A673 (cell line): ENCODE measurements at regions not wholly inside any gene's neighbourhood (a gene's known extent, or its start where the extent isn't known, plus 50 kb on each side); places are given as distances from the start of the nearest gene placed in this dataset.

Experiments used
- BruUV-seq: library from RNA; stranded (reverse); fragments of 400-500 nt; replicated peaks from 2 replicates; lab custom pipeline; 2021; lab: Mats Ljungman, UMichigan
- CTCF ChIA-PET: fragments of 300-600 bp; sonication (Branson Sonifier 250); formaldehyde crosslinking; loops from one replicate; lab custom pipeline; 2022; ENCODE audit warnings: antibody characterized with exemption; lab: Charles Lee
- POLR2A ChIA-PET: fragments of 300-600 bp; sonication (Branson Sonifier 250); formaldehyde crosslinking; loops from one replicate; lab custom pipeline; 2022; ENCODE audit warnings: antibody characterized with exemption; ENCODE audit not compliant: low non-redundant PET; lab: Charles Lee
- DNase-seq: peaks from one replicate; pipeline ENCODE4 v3.0.0-alpha.2; 2015; ENCODE audit warnings: low spot score
- H3K27ac ChIP-seq: fragments of 200-600 bp; sonication (generic); 2 replicates; pipeline ENCODE4 v1.5.1; 2016; ENCODE audit warnings: mixed run types, low read depth, mild to moderate bottlenecking, mixed read lengths, antibody characterized with exemption, low read length; ENCODE audit not compliant: poor library complexity, severe bottlenecking
- H3K27me3 ChIP-seq: fragments of 200-600 bp; sonication (generic); replicated peaks from 2 replicates; pipeline ENCODE4 v1.6.1; 2017; ENCODE audit warnings: mixed run types, low read depth, mild to moderate bottlenecking, mixed read lengths, antibody characterized with exemption, low read length; ENCODE audit not compliant: insufficient read depth, poor library complexity
- H3K36me3 ChIP-seq: fragments of 200-600 bp; sonication (generic); 2 replicates; pipeline ENCODE4 v1.6.1; 2016; ENCODE audit warnings: mixed run types, mild to moderate bottlenecking, mixed read lengths, antibody characterized with exemption, low read length; ENCODE audit not compliant: insufficient read depth, poor library complexity, severe bottlenecking
- H3K4me1 ChIP-seq: fragments of 200-600 bp; sonication (generic); 2 replicates; pipeline ENCODE4 v1.6.1; 2017; ENCODE audit warnings: mixed run types, mild to moderate bottlenecking, mixed read lengths, antibody characterized with exemption, low read length; ENCODE audit not compliant: insufficient read depth, poor library complexity, severe bottlenecking
- H3K4me3 ChIP-seq: fragments of 200-600 bp; sonication (generic); 2 replicates; pipeline ENCODE4 v1.5.1; 2016; ENCODE audit warnings: low read depth, mixed run types, mild to moderate bottlenecking, mixed read lengths, low read length; ENCODE audit not compliant: poor library complexity, severe bottlenecking
- H3K9me3 ChIP-seq: fragments of 200-600 bp; sonication (generic); 2 replicates; pipeline ENCODE4 v1.6.1; 2016; ENCODE audit warnings: mixed run types, low read depth, mild to moderate bottlenecking, mixed read lengths, antibody characterized with exemption, low read length; ENCODE audit not compliant: poor library complexity, severe bottlenecking
- CTCF ChIP-seq: fragments of 300-800, 200-600 bp; sonication (generic); conservative IDR thresholded peaks from 2 replicates; pipeline ENCODE4 v1.5.1; 2017; ENCODE audit warnings: low read depth, mild to moderate bottlenecking, antibody characterized with exemption, low read length, moderate library complexity, mixed read lengths
- EZH2 ChIP-seq: fragments of 200-600 bp; sonication (generic); IDR thresholded peaks from 2 replicates; pipeline ENCODE4 v1.6.1; 2017; ENCODE audit warnings: borderline replicate concordance, low read depth, mild to moderate bottlenecking, mixed read lengths, antibody characterized with exemption, low read length; ENCODE audit not compliant: poor library complexity, severe bottlenecking
- intact Hi-C: fragments of 100-400 bp; cut with micrococcal nuclease; formaldehyde crosslinking; loops from one replicate; pipeline ENCODE4 v1.10.0; 2022; ENCODE audit not compliant: unreplicated experiment

DNA sequence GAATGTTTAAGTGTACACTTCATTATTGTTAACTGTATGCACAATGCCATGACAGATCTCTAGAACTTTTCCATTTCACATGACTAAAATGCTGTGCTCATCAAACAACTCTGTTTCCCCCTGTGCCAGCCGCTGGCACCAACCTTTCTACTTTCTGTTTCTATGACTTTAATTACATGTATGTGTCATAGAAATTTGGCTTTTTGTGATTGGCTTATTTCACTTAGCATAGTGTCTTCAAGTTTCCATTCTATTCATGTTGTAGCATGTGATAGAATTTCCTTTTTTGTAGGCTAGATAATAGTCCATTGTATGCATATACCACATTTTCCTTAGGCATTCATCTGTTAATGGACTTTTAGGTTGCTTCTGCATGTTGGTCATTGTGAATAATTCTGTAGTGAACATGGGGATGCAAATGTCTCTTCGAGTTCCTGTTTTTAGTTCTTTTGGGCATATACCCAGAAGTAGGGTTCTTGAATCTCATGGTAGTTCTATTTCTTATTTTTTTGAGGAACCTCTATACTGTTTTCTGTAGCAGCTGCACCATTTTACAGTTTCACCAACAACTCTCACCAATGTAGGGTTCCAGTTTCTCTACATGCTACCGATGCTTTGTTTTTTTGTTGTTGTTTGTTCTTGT is 184.4 kb upstream of the DMRT1 start:
- CTCF ChIA-PET: no interaction called here
- no peaks in the 10 kb centered on the region for H3K36me3 ChIP-seq
- TF ChIP-seq CTCF (no peak), EZH2 (no peak)
- intact Hi-C loops: no loop called here
- no peak overlapping the region for H3K4me3 ChIP-seq
- no peak overlapping the region for H3K27ac ChIP-seq
- H3K4me1 ChIP-seq: no peaks in the 10 kb centered on the region
- no peak for DNase-seq
- no peaks in the 10 kb centered on the region for H3K27me3 ChIP-seq
- H3K9me3 ChIP-seq: no peaks in the 10 kb centered on the region
- BruUV-seq: no TSS peak
- POLR2A ChIA-PET: no interaction called here

DNA sequence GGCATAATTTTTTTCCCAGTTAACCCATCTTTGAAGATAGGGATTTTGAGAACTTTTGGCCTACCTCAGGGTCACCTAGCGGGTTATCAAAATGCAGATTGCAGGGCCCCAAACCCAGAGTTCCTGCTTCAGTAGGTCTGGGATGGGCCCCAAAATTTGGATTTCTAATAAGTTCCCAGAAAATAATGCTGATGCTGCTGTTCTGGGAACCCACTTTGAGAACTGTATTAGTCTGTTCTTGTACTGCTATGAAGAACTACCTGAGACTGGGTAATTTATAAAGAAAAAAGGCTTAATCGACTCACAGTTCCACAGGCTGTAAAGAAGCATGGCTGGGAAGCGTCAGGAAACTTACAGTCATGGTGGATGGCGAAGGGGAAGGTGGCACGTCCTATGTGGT is 182.2 kb upstream of the DMRT1 start:
- Histone ChIP-seq H3K36me3 (no peaks in the 10 kb centered on the region), H3K4me1 (no peaks in the 10 kb centered on the region), H3K27me3 (no peaks in the 10 kb centered on the region), H3K27ac (no peak overlapping the region), H3K9me3 (no peaks in the 10 kb centered on the region), H3K4me3 (no peak overlapping the region)
- intact Hi-C loops: no loop called here
- BruUV-seq: no TSS peak
- ChIA-PET POLR2A (no interaction called here), CTCF (no interaction called here)
- no peak for DNase-seq
- TF ChIP-seq EZH2 (no peak), CTCF (no peak)

- BruUV-seq: no TSS peak
- Histone ChIP-seq H3K36me3 (no peaks in the 10 kb centered on the region), H3K27me3 (no peaks in the 10 kb centered on the region), H3K9me3 (no peaks in the 10 kb centered on the region), H3K27ac (no peak overlapping the region), H3K4me3 (no peak overlapping the region), H3K4me1 (no peaks in the 10 kb centered on the region)
- POLR2A ChIA-PET: no interaction called here
- TF ChIP-seq EZH2 (no peak), CTCF (no peak)
- DNase-seq: no peak
- intact Hi-C loops: no loop called here
- CTCF ChIA-PET: no interaction called here
Measured at GRCh38 chr9:660227-660626, 181.3 kb upstream of the DMRT1 start.
